ENCODE measurements at regions not wholly inside any gene's neighbourhood (a gene's known extent, or its start where the extent isn't known, plus 50 kb on each side); places are given as distances from the start of the nearest gene placed in this dataset.

DNA sequence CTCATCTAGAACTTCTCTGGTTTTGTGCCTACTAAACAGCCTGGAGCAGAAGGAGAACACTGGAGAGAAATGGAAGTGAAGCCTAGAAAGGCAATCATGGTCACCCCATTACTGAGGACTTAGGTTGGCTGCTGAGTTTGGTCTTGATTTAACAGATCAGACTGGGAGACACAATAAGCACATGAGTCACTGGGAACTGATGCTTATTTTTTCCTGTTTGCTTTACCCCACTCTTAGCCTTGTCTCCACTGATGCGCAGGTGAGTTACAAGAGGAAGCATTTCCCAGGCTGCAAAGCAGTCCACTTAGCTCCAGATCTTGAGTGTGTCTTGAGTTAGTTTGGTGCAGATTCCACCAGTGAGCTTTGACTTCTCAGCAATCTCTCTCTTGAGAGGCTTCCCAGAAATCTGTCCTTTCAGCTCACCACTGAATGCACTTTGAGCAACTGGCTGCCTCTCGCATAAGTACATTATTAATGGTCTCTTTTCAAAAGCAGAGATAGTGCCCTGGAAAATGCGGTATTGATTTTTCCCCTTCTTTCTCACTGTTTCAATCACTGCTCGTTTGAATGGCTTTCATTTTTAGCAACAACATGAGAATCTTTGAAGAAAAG lies 390.2 kb upstream of the SETBP1 start:
- H3K36me3 ChIP-seq (ENCODE audit: control insufficient read depth, insufficient read depth, low read length) = no peaks in the 10 kb centered on the region
- H3K4me3 ChIP-seq (replicated peaks; ENCODE audit: low read depth, low read length) = no peak overlapping the region

DNA sequence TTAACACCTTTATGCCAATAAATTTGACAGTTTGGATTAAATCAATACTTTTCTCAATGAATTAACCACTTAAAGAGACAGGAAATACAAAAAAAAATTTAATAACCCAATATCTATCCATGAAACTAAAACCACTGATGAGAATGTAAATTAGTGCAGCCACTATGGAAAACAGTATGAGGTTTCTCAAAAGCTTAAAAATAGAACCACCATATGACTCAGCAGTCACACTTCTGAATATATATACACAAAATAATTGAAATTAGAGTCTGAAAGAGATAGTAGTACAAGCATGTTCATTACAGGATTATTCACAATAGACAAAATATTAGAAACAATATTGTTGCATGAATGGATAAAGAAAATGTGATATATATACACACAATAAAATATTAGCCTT lies 382.1 kb upstream of the SETBP1 start:
- TF ChIP-seq, protein P1, sequence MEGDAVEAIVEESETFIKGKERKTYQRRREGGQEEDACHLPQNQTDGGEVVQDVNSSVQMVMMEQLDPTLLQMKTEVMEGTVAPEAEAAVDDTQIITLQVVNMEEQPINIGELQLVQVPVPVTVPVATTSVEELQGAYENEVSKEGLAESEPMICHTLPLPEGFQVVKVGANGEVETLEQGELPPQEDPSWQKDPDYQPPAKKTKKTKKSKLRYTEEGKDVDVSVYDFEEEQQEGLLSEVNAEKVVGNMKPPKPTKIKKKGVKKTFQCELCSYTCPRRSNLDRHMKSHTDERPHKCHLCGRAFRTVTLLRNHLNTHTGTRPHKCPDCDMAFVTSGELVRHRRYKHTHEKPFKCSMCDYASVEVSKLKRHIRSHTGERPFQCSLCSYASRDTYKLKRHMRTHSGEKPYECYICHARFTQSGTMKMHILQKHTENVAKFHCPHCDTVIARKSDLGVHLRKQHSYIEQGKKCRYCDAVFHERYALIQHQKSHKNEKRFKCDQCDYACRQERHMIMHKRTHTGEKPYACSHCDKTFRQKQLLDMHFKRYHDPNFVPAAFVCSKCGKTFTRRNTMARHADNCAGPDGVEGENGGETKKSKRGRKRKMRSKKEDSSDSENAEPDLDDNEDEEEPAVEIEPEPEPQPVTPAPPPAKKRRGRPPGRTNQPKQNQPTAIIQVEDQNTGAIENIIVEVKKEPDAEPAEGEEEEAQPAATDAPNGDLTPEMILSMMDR (IDR thresholded peaks at IDR 0.05; ENCODE audit: insufficient read depth, low read length, poor library complexity, severe bottlenecking) = no peak
- Histone ChIP-seq H3K4me3 (replicated peaks; ENCODE audit: low read depth, low read length) (no peak overlapping the region), H3K36me3 (ENCODE audit: control insufficient read depth, insufficient read depth, low read length) (no peaks in the 10 kb centered on the region), H3K27me3 (replicated peaks; ENCODE audit: control insufficient read depth, insufficient read depth, low read length) (no peaks in the 10 kb centered on the region)
- no peak for DNase-seq (ENCODE audit: extremely low read depth, insufficient read length)

More for the DNA sequence above, 390.2 kb upstream of the SETBP1 start:
- TF ChIP-seq, protein P1 (IDR thresholded peaks at IDR 0.05; ENCODE audit: insufficient read depth, low read length, poor library complexity, severe bottlenecking) = no peak
- DNase-seq (ENCODE audit: extremely low read depth, insufficient read length) = no peak
- H3K27me3 ChIP-seq (replicated peaks; ENCODE audit: control insufficient read depth, insufficient read depth, low read length) = no peaks in the 10 kb centered on the region

DNA sequence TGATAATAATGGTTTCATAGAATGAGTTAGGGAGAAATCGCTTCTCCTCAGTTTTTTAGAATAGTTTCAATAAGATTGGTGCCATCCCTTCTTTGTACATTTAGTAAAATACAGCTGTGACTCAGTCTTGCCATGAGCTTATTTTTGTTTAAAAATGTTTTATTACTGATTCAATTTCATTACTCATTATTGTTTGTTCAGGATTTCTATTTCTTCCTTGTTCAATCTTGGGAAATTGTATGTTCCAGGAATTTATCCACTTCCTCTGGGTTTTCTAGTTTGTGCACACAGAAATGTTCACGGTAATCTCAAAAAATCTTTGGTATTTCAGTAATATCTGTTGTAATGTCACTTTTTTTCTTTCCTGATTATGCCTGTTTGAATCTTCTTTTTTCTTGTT lies 371.5 kb upstream of the SETBP1 start:
- no peaks in the 10 kb centered on the region for H3K36me3 ChIP-seq (ENCODE audit: control insufficient read depth, insufficient read depth, low read length)
- TF ChIP-seq, protein P1 (IDR thresholded peaks at IDR 0.05; ENCODE audit: insufficient read depth, low read length, poor library complexity, severe bottlenecking) = no peak
- no peak for DNase-seq (ENCODE audit: extremely low read depth, insufficient read length)
- no peak overlapping the region for H3K4me3 ChIP-seq (replicated peaks; ENCODE audit: low read depth, low read length)
- H3K27me3 ChIP-seq (replicated peaks; ENCODE audit: control insufficient read depth, insufficient read depth, low read length) = no peaks in the 10 kb centered on the region

DNA sequence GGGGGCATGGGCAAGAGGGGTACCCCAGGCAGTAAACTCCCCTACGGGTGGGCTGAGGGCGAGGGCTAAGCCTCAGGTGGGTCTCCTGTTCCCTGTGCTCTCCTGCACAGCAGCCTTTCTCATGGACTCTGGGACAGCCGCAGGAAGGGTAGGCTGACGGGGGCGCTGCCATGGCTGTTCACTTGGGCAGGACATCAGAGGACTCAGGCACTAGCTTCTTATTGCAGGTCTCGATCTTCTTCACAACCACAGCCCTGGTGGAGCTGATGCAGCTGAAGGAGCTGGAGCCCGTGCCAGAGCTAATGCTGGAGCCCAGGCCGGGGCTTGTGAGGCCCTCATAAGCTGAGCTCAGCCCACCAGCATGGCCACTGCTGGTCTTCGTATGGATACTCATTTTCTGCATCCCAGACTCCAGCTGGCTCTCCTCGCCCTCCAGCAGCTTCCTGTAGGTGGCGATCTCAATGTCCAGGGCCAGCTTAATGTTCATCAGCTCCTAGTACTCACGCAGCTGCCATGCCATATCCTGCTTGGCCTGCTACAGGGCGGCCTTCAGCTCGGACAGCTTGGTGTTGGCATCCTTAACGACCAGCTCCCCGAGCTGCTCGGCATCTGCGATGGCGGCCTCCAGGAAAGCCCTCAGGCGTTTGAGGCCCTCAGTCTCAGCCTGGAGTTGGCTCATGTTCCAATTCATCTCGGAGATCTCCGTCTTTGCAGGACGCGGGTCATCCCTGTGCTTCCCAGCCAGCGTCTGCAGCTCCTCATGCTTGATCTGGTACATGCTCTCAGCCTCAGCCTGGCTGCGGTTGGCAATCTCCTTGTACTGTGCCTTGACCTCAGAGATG lies 359.8 kb upstream of the SETBP1 start:
- TF ChIP-seq, protein P1 (IDR thresholded peaks at IDR 0.05; ENCODE audit: insufficient read depth, low read length, poor library complexity, severe bottlenecking) = no peak
- no peak for DNase-seq (ENCODE audit: extremely low read depth, insufficient read length)
- no peaks in the 10 kb centered on the region for H3K36me3 ChIP-seq (ENCODE audit: control insufficient read depth, insufficient read depth, low read length)
- no peaks in the 10 kb centered on the region for H3K27me3 ChIP-seq (replicated peaks; ENCODE audit: control insufficient read depth, insufficient read depth, low read length)
- H3K4me3 ChIP-seq (replicated peaks; ENCODE audit: low read depth, low read length) = no peak overlapping the region

DNA sequence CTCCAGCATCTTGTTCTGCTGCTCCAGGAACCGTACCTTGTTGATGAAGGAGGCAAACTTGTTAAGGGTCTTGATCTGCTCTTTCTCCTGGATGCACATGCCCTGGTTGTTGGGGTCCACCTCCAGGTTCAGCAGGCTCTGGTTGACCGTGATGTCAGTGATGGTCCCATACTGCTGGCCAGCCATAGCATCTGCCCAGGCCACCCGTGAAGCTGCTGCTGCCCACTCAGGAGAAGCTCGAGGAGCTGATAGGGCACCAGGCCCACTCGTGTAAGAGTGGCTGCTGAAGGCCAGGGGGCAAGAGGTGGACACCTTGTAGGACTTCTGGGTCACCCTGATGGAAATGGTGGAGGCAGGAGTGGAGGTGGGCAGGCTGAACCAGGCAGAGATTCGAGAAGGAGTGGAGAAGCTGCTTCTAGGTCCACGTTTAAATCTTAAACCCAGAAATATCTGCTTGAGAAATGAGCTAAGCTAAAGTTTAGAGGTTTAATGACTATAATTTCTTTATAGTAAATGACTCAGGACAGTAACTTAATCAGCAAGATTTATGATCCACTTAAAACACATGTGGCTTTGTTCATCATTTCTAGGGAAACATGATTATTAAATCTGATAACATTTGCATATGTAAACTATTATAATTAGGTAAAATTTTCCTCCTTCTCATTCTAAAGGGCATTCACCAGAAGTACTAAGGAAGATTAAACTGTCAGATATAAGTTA lies 358.7 kb upstream of the SETBP1 start:
- no peak overlapping the region for H3K4me3 ChIP-seq (replicated peaks; ENCODE audit: low read depth, low read length)
- H3K27me3 ChIP-seq (replicated peaks; ENCODE audit: control insufficient read depth, insufficient read depth, low read length) = no peaks in the 10 kb centered on the region
- TF ChIP-seq, protein P1 (IDR thresholded peaks at IDR 0.05; ENCODE audit: insufficient read depth, low read length, poor library complexity, severe bottlenecking) = no peak
- H3K36me3 ChIP-seq (ENCODE audit: control insufficient read depth, insufficient read depth, low read length) = no peaks in the 10 kb centered on the region
- no peak for DNase-seq (ENCODE audit: extremely low read depth, insufficient read length)

Data from GM06990 (cell line).